Heart right ventricle (tissue), 16 donors: ENCODE measurements at regions not wholly inside any gene's neighbourhood (a gene's known extent, or its start where the extent isn't known, plus 50 kb on each side); places are given as distances from the start of the nearest gene placed in this dataset.

Source experiments
- ATAC-seq, 8 donors: fragments of 200-7000 bp; cut with Tn5 transposase; one replicate each; pipeline ENCODE4 v1.9.1; 2020; ENCODE audit warnings: mild to moderate bottlenecking in 8 of 8, moderate library complexity in 8 of 8, moderate number of reproducible peaks in 1 of 8
- DNase-seq, 2 donors: peaks; one replicate each; pipeline ENCODE4 v3.0.0-alpha.2; 2020
- H3K27ac ChIP-seq, 10 donors: fragments of 200-600 bp; sonication (generic) in 2 of 10; one replicate each; pipeline versions ENCODE4 v1.5.0 to v1.8.0; 2020 to 2022; ENCODE audit warnings: mild to moderate bottlenecking in 3 of 10
- H3K27me3 ChIP-seq, 7 donors: fragments of 200-600 bp; one replicate each; pipeline ENCODE4 v1.8.0; 2021 to 2022; ENCODE audit warnings: mild to moderate bottlenecking in 2 of 7
- H3K36me3 ChIP-seq, 9 donors: fragments of 200-600 bp; sonication (generic) in 1 of 9; one replicate each; pipeline versions ENCODE4 v1.5.0 to v1.8.0; 2020 to 2022; ENCODE audit warnings: mild to moderate bottlenecking in 2 of 9
- H3K4me1 ChIP-seq, 9 donors: fragments of 200-600 bp; sonication (generic) in 1 of 9; one replicate each; pipeline versions ENCODE4 v1.5.0 to v1.8.0; 2020 to 2022; ENCODE audit warnings: mild to moderate bottlenecking in 4 of 9
- H3K4me3 ChIP-seq, 10 donors: fragments of 200-600 bp; sonication (generic) in 2 of 10; one replicate each; pipeline versions ENCODE4 v1.5.0 to v1.8.0; 2020 to 2022; ENCODE audit warnings: mild to moderate bottlenecking in 7 of 10, moderate library complexity in 2 of 10
- H3K9me3 ChIP-seq, 11 donors: fragments of 200-600 bp in 10 of 11; sonication (generic) in 2 of 11; one replicate each; pipeline versions ENCODE4 v1.5.0 to v1.8.0; 2013 to 2022; ENCODE audit warnings: mild to moderate bottlenecking in 2 of 11, control low read depth in 1 of 11, moderate library complexity in 1 of 11
- CTCF ChIP-seq, 9 donors: fragments of 200-600 bp; sonication (generic) in 2 of 9; IDR thresholded peaks; one replicate each; pipeline versions ENCODE4 v1.5.0 to v1.8.0; 2021 to 2022; ENCODE audit warnings: antibody characterized with exemption in 9 of 9, mild to moderate bottlenecking in 5 of 9, moderate library complexity in 1 of 9
- WGBS, 2 donors: extraction: QIAGEN DNeasy Blood & Tissue Kit; methylation state at CpG; one replicate each; pipeline ENCODE4 v1.1.7; 2013; ENCODE audit warnings: inconsistent platforms in 1 of 2; 5-methylcytosine and 5-hydroxymethylcytosine counted together
- intact Hi-C, 10 donors: fragments of 100-400 bp; cut with DNase I; formaldehyde crosslinking; loops; one replicate each; pipeline versions ENCODE4 v1.11.1 to v1.14.2; 2022
- donor health status: Arrhythmogenic right ventricular cardiomyopathy.
- donor health status: ischemic (EF 13 %, LVEDD 7.1; RV severe dilation, severe dysfunction).
- donor health status: healthy with polysubstance abuse.
- donor health status: DM: no; HTN: yes; CAD: no.
- donor health status: DM: no; HTN: no; CAD: no.
- donor health status: ischemic (EF 25% LVEDD 6.9; RV normal size, moderate dysfunction).
- donor health status: ischemic (EF 25% LVEDD 5.7; RV mildly dilated, moderate dysfunction).
- donor health status: healthy.
- donor health status: DM: yes; HTN: yes; CAD: no.
- donor health status: Ischemic cardiomyopathy.
- donor health status: ischemic (EF 35%, LVEDD 5.7; RV mildly dilated, moderate dysfunction).
- donor health status: nonischemic (EF 11% LVEDD 7.7; RV severe dilation, severe dysfunction).
- donor health status: DM: yes; HTN: yes; CAD: no.
- donor health status: PGD.
- donor health status: ischemic (EF 29% LVEDD 5.4; RV normal size, mild dysfunction).
- donor health status: nonischemic (EF 23%, LVEDD 6.1; RV moderate dilation, normal function).

GRCh38 chr16:35201151-35201550 lies 1741.7 kb downstream of the TP53TG3F start:
- H3K4me3 ChIP-seq: no peak overlapping the region
- TF ChIP-seq CTCF (IDR thresholded peaks at IDR 0.05): no peak
- H3K4me1 ChIP-seq: no peaks in the 10 kb centered on the region
- peaks cover 0 to 21% (median 0%) of the 10 kb centered on the region in 11 donors for H3K9me3 ChIP-seq
- H3K36me3 ChIP-seq: no peaks in the 10 kb centered on the region
- peaks cover 0 to 3% (median 0%) of the 10 kb centered on the region in 7 donors for H3K27me3 ChIP-seq
- 70 to 74% methylated on average over 5 of the region's 5 CpGs for WGBS, 2 donors
- no peak overlapping the region for H3K27ac ChIP-seq
- DNase-seq: no peak
- intact Hi-C loops: loop anchor here in 1 of 10 donors (10.0 kb wide), 1 partner anchor 194 kb away; no protein-coding TSS in a partner anchor
- no peak for ATAC-seq

GRCh38 chr16:35203636-35204035 lies 1744.2 kb downstream of the TP53TG3F start:
- TF ChIP-seq CTCF (IDR thresholded peaks at IDR 0.05): no peak
- WGBS, 2 donors: 53 to 54% methylated on average over 2 of the region's 2 CpGs
- H3K4me3 ChIP-seq: no peak overlapping the region
- ATAC-seq: no peak
- H3K9me3 ChIP-seq: peaks cover 0 to 25% (median 0%) of the 10 kb centered on the region in 11 donors
- H3K36me3 ChIP-seq: no peaks in the 10 kb centered on the region
- intact Hi-C loops: loop anchor here in 1 of 10 donors (10.0 kb wide), 1 partner anchor 191 kb away; no protein-coding TSS in a partner anchor
- H3K4me1 ChIP-seq: no peaks in the 10 kb centered on the region
- H3K27me3 ChIP-seq: peaks cover 0 to 19% (median 9%) of the 10 kb centered on the region in 7 donors
- DNase-seq: no peak
- H3K27ac ChIP-seq: no peak overlapping the region

GRCh38 chr16:35207059-35207999 lies 1747.9 kb downstream of the TP53TG3F start:
- peaks cover 0 to 36% (median 0%) of the 10 kb centered on the region in 11 donors for H3K9me3 ChIP-seq
- WGBS, 2 donors: 49 to 54% methylated on average over 54 of the region's 54 CpGs
- no peak overlapping the region for H3K4me3 ChIP-seq
- H3K27me3 ChIP-seq: peaks cover 0 to 19% (median 8%) of the 10 kb centered on the region in 7 donors
- H3K36me3 ChIP-seq: no peaks in the 10 kb centered on the region
- ATAC-seq: peak in 3 of 8 donors; percentile 46 to 72 (median 50)
- H3K27ac ChIP-seq: no peak overlapping the region
- intact Hi-C loops: loop anchor here in 1 of 10 donors (10.0 kb wide), 1 partner anchor 187 kb away; no protein-coding TSS in a partner anchor
- peak in 1 of 2 donors; percentile 11 for DNase-seq
- no peaks in the 10 kb centered on the region for H3K4me1 ChIP-seq
- no peak for TF ChIP-seq CTCF (IDR thresholded peaks at IDR 0.05)

- WGBS, 2 donors: 55 to 60% methylated on average over 35 of the region's 35 CpGs
These were observed 1748.9 kb downstream of the TP53TG3F start for GRCh38 chr16:35208001-35208935.

More at GRCh38 chr16:35208001-35208935, 1748.9 kb downstream of the TP53TG3F start:
- ATAC-seq (no peak), DNase-seq (no peak)
- H3K4me1 ChIP-seq: no peaks in the 10 kb centered on the region
- H3K27me3 ChIP-seq: peaks cover 0 to 19% (median 8%) of the 10 kb centered on the region in 7 donors
- H3K9me3 ChIP-seq: peaks cover 0 to 46% (median 0%) of the 10 kb centered on the region in 11 donors
- no peak overlapping the region for H3K4me3 ChIP-seq
- intact Hi-C loops: loop anchor here in 1 of 10 donors (10.0 kb wide), 1 partner anchor 187 kb away; no protein-coding TSS in a partner anchor
- no peaks in the 10 kb centered on the region for H3K36me3 ChIP-seq
- no peak for TF ChIP-seq CTCF (IDR thresholded peaks at IDR 0.05)
- H3K27ac ChIP-seq: no peak overlapping the region
